ENCODE measurements at regions not wholly inside any gene's neighbourhood (a gene's known extent, or its start where the extent isn't known, plus 50 kb on each side); places are given as distances from the start of the nearest gene placed in this dataset.

DNA sequence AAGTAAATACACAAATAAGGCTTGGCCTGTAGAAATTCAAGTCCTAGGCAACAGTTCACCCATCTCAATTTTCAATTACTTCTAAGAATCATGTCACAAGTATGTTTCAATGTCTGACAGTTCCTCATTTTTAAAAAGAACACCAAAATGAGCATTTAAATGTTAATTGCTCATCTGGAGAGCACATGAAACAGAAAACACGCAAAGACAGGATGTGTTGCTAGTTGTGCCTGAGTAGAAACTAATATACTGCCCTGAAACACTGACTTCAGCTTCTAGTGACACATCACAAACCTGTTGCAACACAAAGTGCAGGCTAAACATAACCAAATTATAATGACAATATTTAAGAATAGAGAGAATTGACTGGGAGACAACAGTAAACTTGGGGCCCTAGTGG is 167.3 kb upstream of the THBS1 start:
- Histone ChIP-seq H3K27me3 (ENCODE audit: low read length) (no peaks in the 10 kb centered on the region), H3K4me2 (ENCODE audit: low read depth, low read length, poor library complexity, severe bottlenecking) (no peak overlapping the region), H3K4me3 (ENCODE audit: insufficient read depth, low read length, poor library complexity, severe bottlenecking) (no peak overlapping the region), H3K36me3 (ENCODE audit: low read length) (no peaks in the 10 kb centered on the region), H2AFZ (ENCODE audit: low read depth, low read length, severe bottlenecking) (no peak overlapping the region), H3K9ac (ENCODE audit: low read length) (no peak overlapping the region), H3K27ac (ENCODE audit: low read depth, low read length) (no peak overlapping the region), H3K9me3 (ENCODE audit: insufficient read depth, low read length) (no peaks in the 10 kb centered on the region), H3F3A (ENCODE audit: insufficient read depth) (no peaks in the 10 kb centered on the region), H3K9me2 (replicated peaks; ENCODE audit: insufficient read depth, low read length) (no peaks in the 10 kb centered on the region), H3K79me2 (ENCODE audit: insufficient read depth, low read length) (no peaks in the 10 kb centered on the region), H4K20me1 (ENCODE audit: low read depth, low read length) (no peaks in the 10 kb centered on the region)
- TF ChIP-seq, protein P1, sequence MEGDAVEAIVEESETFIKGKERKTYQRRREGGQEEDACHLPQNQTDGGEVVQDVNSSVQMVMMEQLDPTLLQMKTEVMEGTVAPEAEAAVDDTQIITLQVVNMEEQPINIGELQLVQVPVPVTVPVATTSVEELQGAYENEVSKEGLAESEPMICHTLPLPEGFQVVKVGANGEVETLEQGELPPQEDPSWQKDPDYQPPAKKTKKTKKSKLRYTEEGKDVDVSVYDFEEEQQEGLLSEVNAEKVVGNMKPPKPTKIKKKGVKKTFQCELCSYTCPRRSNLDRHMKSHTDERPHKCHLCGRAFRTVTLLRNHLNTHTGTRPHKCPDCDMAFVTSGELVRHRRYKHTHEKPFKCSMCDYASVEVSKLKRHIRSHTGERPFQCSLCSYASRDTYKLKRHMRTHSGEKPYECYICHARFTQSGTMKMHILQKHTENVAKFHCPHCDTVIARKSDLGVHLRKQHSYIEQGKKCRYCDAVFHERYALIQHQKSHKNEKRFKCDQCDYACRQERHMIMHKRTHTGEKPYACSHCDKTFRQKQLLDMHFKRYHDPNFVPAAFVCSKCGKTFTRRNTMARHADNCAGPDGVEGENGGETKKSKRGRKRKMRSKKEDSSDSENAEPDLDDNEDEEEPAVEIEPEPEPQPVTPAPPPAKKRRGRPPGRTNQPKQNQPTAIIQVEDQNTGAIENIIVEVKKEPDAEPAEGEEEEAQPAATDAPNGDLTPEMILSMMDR (IDR thresholded peaks at IDR 0.05; ENCODE audit: insufficient read depth, low read length, poor library complexity, severe bottlenecking) = no peak
- TF ChIP-seq EZH2phosphoT487 (conservative IDR thresholded peaks at IDR 0.05; ENCODE audit: low read length) = no peak

DNA sequence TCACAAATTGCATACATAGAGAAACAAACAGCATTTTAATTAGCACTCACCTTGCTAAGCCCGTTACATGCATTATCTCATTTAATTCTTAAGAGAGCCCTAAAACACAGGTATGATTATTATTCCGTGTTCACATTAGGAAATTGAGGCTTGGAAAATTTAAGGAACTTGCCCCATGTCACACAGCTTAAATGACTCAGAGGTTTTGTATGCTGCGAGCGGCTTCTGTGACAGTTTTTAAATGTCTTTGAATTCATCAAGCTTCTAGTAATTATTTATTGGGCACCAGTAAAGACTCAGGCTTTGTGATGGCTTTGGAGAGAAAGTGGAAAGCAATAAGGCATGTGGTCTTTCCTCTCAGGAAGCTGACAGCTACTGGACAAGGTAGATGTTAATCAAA is 166.7 kb upstream of the THBS1 start:
- Histone ChIP-seq H3K79me2 (ENCODE audit: insufficient read depth, low read length) (no peaks in the 10 kb centered on the region), H2AFZ (ENCODE audit: low read depth, low read length, severe bottlenecking) (no peak overlapping the region), H3K36me3 (ENCODE audit: low read length) (no peaks in the 10 kb centered on the region), H3K9me3 (ENCODE audit: insufficient read depth, low read length) (no peaks in the 10 kb centered on the region), H3K4me2 (ENCODE audit: low read depth, low read length, poor library complexity, severe bottlenecking) (no peak overlapping the region), H4K20me1 (ENCODE audit: low read depth, low read length) (no peaks in the 10 kb centered on the region), H3F3A (ENCODE audit: insufficient read depth) (no peaks in the 10 kb centered on the region), H3K27me3 (ENCODE audit: low read length) (no peaks in the 10 kb centered on the region), H3K4me3 (ENCODE audit: insufficient read depth, low read length, poor library complexity, severe bottlenecking) (no peak overlapping the region), H3K27ac (ENCODE audit: low read depth, low read length) (no peak overlapping the region), H3K9ac (ENCODE audit: low read length) (no peak overlapping the region), H3K9me2 (replicated peaks; ENCODE audit: insufficient read depth, low read length) (no peaks in the 10 kb centered on the region)
- no peak for TF ChIP-seq EZH2phosphoT487 (conservative IDR thresholded peaks at IDR 0.05; ENCODE audit: low read length)
- TF ChIP-seq, protein P1 (IDR thresholded peaks at IDR 0.05; ENCODE audit: insufficient read depth, low read length, poor library complexity, severe bottlenecking) = no peak

DNA sequence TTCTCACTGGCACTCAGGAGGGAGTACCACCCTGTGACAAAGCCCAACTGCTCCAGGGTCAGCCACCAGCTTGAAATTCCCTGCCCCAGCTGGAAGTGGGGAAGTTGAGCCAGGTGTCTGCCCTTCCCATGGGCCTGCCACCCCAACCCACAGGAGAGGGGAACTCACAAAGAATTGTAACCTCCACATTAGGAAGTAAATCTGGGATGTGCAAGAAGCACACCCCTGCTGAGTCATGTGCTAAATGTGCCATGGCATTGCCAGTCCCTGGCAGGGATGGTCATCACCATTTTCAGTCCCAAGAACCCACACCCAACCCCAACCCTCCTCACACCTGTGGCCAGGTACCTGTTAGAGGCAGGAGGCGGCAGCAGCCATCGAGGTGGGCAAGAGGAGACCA is 165.2 kb upstream of the THBS1 start:
- no peaks in the 10 kb centered on the region for H4K20me1 ChIP-seq (ENCODE audit: low read depth, low read length)
- H3K27me3 ChIP-seq (ENCODE audit: low read length) = no peaks in the 10 kb centered on the region
- H3K27ac ChIP-seq (ENCODE audit: low read depth, low read length) = no peak overlapping the region
- TF ChIP-seq, protein P1 (IDR thresholded peaks at IDR 0.05; ENCODE audit: insufficient read depth, low read length, poor library complexity, severe bottlenecking) = no peak
- TF ChIP-seq EZH2phosphoT487 (conservative IDR thresholded peaks at IDR 0.05; ENCODE audit: low read length) = no peak
- H3K9me2 ChIP-seq (replicated peaks; ENCODE audit: insufficient read depth, low read length) = no peaks in the 10 kb centered on the region
- H3K79me2 ChIP-seq (ENCODE audit: insufficient read depth, low read length) = no peaks in the 10 kb centered on the region
- H3K9me3 ChIP-seq (ENCODE audit: insufficient read depth, low read length) = no peaks in the 10 kb centered on the region
- no peak overlapping the region for H3K9ac ChIP-seq (ENCODE audit: low read length)
- no peak overlapping the region for H2AFZ ChIP-seq (ENCODE audit: low read depth, low read length, severe bottlenecking)
- no peaks in the 10 kb centered on the region for H3F3A ChIP-seq (ENCODE audit: insufficient read depth)
- H3K36me3 ChIP-seq (ENCODE audit: low read length) = no peaks in the 10 kb centered on the region
- H3K4me2 ChIP-seq (ENCODE audit: low read depth, low read length, poor library complexity, severe bottlenecking) = no peak overlapping the region
- no peak overlapping the region for H3K4me3 ChIP-seq (ENCODE audit: insufficient read depth, low read length, poor library complexity, severe bottlenecking)

DNA sequence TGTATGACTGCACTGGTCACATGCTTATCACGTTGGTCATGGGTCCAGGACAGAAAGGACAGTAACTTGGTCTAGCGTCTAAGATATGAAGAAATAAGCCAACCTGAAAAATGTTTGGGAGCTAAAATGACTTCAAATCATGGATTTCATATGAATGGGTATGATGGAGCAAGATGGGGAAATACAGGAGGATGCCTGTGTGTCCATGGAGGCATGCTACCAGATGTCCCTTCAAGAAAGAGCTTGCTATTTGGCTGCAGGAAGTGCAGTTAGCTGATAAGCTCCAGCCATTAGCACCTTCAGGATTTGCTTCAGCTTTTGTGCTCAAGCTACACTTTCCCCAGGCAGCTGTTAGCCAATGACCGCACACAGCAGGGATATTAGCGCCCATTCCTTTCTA is 164.6 kb upstream of the THBS1 start:
- no peaks in the 10 kb centered on the region for H3K79me2 ChIP-seq (ENCODE audit: insufficient read depth, low read length)
- H3K9me3 ChIP-seq (ENCODE audit: insufficient read depth, low read length) = no peaks in the 10 kb centered on the region
- no peaks in the 10 kb centered on the region for H3K9me2 ChIP-seq (replicated peaks; ENCODE audit: insufficient read depth, low read length)
- TF ChIP-seq EZH2phosphoT487 (conservative IDR thresholded peaks at IDR 0.05; ENCODE audit: low read length) = no peak
- TF ChIP-seq, protein P1 (IDR thresholded peaks at IDR 0.05; ENCODE audit: insufficient read depth, low read length, poor library complexity, severe bottlenecking) = no peak
- no peak overlapping the region for H3K4me2 ChIP-seq (ENCODE audit: low read depth, low read length, poor library complexity, severe bottlenecking)
- H3K27ac ChIP-seq (ENCODE audit: low read depth, low read length) = no peak overlapping the region
- H4K20me1 ChIP-seq (ENCODE audit: low read depth, low read length) = no peaks in the 10 kb centered on the region
- H3K4me3 ChIP-seq (ENCODE audit: insufficient read depth, low read length, poor library complexity, severe bottlenecking) = no peak overlapping the region
- no peaks in the 10 kb centered on the region for H3K36me3 ChIP-seq (ENCODE audit: low read length)
- H3F3A ChIP-seq (ENCODE audit: insufficient read depth) = no peaks in the 10 kb centered on the region
- no peak overlapping the region for H3K9ac ChIP-seq (ENCODE audit: low read length)
- H3K27me3 ChIP-seq (ENCODE audit: low read length) = no peaks in the 10 kb centered on the region
- H2AFZ ChIP-seq (ENCODE audit: low read depth, low read length, severe bottlenecking) = no peak overlapping the region

All from SU-DHL-6 (cell line).